ENCODE measurements at regions not wholly inside any gene's neighbourhood (a gene's known extent, or its start where the extent isn't known, plus 50 kb on each side); places are given as distances from the start of the nearest gene placed in this dataset.

DNA sequence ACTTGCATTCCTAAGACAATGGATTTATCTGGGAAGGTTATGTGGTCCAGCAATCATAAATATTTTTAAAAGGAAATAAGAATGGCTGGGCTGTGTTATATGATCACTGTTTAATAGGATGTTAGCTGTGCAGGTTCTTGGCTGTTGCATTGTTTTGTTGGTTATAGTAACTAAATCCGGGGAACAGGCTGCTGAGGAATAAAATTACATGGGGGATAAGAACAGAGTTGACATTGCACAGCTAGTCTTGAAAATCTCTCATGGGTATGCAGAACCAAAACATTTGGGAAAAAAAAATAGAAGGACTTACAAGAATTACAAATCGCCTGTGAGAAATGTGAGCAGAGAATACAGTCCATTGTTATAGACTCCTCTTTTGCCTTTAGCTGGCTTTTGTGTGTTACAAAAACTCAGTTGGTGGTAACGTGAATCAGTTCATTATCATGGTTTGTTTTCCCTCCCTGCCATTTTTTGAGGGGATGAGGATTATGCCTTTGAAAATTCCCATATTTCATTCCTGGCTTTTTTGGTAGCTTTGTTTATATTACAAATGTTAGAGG, 375.3 kb upstream of the DAB2 start:
- DNase-seq (ENCODE audit: low read depth) = no peak

DNA sequence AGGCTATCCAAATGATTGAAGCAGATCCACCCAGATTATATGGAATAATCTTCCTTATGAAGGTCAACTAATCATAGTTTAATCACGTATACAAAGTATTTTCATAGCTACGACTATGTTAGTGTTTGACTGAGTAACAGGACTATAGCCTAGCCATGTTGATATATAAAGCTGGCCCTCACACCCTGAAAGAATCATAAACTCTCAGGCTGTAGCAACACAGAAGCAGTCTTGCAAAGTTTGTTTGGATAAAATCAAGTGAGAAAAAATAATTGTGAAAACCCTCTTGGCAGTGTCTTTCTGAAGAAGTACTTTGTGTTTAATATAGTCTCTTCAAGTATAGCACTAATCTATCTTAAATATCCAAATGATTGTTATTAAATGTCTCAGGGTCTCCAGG, 374.5 kb upstream of the DAB2 start:
- DNase-seq (ENCODE audit: low read depth) = no peak

DNA sequence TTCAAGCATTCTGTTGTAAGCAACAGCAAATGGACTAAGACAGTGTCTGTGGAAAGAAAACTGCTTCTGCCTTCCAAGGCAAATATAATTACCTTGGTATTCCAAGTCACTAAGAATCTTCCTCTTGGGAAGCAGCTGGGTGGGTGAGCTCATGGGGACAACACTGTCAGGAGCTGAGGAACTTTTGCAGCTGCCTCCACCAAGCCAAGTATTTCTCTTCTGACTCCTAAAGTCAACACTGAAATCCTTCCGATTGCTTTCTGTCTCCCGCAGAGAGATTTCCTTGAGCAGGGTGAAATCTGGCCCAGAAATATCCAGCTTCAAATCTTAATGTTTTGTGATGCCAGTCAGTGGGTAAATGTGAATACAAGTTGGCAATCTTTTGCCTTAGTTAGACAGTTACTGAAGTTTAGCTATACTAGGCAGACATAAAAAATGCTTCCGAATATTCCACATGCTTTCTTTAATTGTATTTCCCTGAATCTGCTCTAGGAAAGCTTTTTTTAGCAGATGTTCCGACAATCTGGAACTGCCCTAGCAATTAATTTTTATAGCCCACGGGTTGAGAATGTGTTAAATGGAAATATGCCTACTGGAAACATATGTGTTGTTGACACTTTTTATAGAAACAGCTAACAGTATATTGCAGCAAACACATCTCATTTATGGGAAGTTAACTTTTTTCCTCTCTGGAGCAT, 369.9 kb upstream of the DAB2 start:
- no peak for DNase-seq (ENCODE audit: low read depth)

DNA sequence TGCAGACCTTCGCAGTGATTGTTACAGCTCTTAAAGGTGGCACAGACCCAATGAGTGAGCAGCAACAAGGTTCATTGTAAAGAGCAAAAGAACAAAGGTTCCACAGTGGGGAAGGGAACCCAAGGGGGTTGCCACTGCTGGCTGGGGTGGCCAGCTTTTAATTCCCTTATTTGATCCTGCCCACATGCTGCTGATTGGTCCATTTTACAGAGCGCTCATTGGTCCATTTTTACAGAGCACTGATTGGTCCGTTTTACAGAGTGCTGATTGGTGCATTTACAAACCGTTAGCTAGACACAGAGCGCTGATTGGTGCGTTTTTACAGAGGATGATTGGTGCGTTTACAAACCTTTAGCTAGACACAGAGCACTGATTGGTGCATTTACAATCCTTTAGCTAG, 360.6 kb upstream of the DAB2 start:
- DNase-seq (ENCODE audit: low read depth) = no peak

DNA sequence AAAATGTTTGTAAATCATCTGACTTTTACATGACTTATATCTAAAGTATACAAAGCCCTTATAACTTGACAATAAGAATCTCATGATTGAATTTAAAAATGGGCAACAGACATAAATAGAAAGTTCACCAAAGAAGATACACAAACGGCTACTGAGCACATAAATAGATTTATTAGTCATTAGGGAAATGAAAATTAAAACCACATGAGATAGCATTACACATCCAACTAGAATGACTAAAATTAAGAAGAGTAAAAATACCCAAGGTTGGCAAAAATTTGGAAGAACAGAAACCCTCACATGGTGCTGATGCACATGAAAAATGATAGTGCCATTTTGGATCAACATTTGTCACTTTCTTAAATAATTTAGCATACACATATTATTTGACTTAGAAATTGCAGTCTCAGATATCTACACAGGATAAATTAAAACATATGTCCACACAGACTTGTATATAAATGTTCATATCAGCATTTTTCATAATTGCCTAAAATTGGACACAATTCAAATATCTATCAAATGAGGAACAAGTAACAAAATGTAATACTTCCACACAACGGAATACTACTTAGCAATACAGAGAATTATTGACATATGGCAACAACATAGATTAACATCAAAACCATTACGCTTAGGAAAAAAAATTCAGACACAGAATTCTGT, 359.1 kb upstream of the DAB2 start:
- DNase-seq (ENCODE audit: low read depth) = no peak

DNA sequence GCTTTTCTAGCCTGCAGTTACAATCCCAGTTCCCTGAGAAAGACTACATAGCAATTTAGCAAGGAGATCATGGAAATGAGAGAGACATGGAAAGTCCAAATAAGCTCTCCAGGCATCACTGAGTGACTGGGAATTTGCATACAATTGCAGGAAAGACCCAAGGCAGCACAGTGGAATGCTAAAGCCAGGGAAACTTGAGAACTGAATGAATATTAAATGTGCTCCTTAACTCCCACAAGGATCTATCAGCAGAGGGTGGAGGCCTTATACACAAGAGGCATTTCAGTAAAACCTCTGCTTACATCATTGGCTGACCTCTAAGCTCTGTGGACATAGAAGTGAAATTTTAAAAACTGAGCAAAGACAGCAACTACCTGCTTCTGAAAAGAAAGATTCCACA, 355.6 kb upstream of the DAB2 start:
- no peak for DNase-seq (ENCODE audit: low read depth)

DNA sequence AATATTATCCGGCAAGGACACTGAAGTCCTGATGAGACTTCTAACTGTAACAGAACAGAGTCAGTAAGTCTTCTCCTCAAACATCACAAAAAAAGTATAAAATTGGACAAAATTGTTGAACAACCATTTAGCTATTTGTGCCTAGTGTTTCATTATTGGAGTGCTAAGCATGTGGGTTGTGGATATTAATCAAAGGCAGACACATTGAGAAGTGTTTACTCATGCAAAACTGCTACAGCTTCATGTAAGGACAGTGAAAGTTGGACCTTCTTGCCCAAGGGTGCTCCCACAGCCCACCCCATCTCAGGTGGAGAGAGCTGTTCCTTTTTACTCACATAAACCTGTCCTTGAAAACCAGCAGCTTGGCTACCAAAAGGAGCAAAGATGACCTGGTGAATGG, 355.1 kb upstream of the DAB2 start:
- no peak for DNase-seq (ENCODE audit: low read depth)

DNA sequence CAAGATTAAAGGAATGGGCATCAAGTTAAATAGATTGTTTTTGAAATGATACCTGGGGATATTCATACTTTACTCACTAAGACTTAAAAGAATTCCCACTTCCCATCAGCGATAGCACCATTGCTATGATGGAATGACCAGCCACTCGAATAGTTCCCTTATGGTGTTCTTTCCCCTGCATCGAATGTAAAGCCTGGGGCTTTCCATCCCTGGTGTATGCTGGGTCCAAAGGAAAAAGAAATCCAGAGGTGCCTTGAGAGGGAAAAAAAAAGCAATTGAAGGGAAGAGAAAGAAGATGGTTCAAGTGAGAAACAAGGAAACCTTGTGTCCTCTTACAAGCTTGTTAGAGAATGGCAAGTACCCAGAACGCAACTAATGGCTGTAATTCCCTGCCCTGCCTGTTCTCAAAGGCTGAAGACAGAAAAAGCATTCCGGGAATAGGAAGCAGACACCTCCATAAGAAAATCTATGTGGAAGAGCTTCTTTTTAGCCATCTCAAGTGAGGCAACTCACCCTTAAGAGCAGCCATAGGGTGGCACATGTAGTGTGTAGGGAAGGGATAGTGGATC, 351.1 kb upstream of the DAB2 start:
- DNase-seq (ENCODE audit: low read depth) = no peak

DNA sequence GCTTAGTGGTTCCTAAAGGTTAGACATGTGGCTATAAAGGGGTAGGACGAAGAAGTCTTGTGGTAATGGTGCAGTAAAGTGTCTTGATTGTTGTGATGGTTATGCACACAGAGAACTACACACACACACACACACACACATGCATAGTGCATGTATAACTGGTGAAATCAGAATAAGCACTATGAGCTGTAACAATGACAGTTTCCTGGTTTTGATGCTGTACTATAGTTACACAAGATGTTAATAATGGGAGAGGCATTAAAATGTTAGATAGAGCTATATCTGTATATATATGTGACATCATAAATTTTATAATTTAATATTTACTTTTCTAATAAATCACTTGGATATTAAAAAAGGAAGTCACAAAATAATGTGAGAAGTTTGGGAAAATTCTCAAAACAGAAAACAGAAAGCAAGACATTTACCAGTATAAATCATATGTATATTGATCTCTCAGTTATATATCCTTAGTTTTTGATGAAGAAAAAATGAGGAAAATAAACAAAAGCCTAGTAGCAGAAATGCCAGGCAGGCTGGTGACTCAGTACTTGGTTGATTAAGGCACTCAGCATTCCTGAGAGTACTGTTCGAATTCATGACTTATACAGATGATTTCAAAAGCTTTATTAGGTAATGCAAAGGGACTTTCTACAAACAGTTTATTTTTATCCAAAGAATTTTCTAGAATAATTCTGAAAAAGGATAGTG, 350.5 kb upstream of the DAB2 start:
- DNase-seq (ENCODE audit: low read depth) = peak; percentile 60

DNA sequence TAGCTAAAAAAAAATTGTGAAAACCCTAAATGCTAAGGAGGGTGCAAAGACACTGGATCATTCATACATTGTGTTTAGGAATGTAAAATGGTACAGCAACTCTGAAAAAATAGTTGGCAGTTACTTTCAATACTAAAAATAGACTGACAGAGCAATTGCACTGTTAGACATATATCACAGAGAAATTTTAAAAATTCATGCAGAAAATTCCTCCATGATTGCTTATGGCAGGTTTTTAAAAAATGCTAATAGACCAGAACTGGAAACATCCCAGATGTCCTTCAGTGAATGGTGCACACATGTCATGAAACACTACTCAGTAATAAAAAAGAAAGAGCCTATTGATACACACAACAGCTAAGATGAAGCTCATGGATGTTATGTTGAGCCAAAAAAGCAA, 349.8 kb upstream of the DAB2 start:
- DNase-seq (ENCODE audit: low read depth) = no peak

DNA sequence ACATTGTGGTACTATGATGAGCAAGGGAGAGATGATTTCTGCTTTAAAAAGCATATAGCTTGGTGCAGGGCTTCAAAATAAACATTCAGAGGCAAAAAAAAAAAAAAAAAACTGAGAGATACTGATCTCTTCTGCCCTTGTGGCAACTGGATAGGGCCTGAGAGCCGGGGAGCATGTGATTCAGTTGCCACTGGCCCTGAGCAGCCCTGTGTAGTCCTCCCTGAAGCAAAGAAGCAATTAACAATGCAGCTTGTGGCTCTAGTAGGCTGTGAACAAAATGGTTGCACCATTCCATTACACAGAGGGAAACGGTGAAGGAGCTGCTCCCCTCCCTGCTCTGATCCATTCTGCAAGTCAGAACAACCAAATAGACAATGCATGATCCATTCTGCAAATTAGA, 347.5 kb upstream of the DAB2 start:
- no peak for DNase-seq (ENCODE audit: low read depth)

DNA sequence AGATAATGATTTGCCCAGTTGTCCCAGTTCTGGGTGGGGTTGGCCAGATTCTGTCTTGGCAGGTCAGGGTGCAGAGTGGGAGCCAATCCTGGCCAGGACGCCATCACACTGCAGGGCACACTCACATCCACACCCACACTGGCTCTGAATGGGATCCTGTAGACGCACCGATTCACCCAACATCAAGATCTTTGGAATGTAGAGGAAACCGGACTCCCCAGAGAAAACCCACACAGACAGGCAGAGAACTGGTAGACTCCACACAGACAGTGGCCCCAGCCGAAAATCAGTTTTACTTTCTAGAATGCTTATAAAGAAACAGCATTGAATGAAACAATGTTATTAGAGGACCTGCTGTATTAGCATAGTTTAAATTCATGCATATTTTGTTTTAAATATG, 343.1 kb upstream of the DAB2 start:
- no peak for DNase-seq (ENCODE audit: low read depth)

DNA sequence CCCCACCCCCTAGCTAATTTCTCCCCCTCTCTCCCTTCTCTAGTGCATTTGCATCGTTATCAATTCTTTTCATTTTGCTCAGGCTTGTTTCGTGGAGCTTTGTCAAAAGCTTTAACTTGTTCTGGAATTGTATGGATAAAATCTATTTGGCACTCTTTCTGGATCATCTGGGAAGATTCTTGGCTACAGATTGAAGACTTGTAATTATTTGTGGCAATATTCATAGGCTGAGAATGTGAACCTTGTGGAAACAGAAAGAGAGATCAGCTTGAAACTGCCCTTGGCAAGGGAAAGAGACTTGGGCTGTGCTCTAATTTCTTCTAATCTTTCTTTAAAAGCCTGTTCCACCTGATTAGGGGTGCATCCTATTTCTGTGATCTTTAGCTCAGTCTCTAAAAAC, 340.6 kb upstream of the DAB2 start:
- no peak for DNase-seq (ENCODE audit: low read depth)

DNA sequence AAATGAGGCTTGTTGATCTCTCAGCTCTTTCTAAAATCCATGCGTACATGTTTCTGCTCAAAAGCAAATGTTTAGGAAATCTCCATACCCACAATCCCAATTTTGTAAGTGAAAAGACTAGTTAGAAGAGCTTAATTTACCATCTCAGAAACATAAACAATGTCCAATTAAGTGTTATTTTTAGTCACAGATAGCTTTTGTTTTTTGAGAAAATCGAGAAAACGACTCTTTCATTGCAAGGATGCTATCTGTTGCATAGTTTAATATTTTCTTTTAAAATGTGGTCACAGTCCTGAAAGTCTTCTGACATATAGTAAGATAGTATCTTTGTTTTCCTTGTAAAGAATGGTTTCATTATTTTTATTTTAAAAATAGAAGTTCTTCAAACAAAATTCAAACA, 338.0 kb upstream of the DAB2 start:
- DNase-seq (ENCODE audit: low read depth) = no peak

DNA sequence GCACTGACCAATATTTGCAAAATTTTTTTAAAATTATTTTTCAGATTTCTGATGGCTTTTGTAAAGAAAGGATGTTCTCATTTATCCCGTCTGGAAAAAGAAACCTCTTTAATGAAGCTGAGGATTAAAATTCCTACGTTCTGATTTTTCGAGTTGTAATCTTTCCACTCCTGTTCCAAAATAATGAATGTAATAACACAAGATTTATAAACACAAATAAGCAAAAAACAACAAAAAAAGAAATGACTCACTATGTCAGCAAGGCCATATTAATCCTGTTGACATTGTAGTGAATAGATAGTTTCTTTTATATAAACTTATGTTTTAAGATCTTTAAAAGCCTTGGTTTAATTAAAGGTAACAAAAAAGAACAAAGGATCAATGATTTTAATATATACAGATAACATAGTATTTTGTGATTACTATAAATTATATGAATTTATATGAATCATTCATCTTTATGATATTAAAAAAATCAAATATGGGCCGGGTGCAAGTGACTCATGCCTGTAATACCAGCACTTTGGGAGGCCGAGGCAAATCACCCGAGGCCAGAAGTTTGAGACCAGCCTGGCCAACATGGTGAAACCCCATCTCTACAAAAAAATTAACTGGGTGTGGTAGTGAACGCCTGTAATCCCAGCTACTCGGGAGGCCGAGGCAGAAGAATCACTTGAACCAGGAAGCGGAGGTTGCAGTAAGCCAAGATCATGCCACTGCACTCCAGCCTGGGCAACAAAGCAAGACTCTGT, 336.6 kb upstream of the DAB2 start:
- DNase-seq (ENCODE audit: low read depth) = no peak

DNA sequence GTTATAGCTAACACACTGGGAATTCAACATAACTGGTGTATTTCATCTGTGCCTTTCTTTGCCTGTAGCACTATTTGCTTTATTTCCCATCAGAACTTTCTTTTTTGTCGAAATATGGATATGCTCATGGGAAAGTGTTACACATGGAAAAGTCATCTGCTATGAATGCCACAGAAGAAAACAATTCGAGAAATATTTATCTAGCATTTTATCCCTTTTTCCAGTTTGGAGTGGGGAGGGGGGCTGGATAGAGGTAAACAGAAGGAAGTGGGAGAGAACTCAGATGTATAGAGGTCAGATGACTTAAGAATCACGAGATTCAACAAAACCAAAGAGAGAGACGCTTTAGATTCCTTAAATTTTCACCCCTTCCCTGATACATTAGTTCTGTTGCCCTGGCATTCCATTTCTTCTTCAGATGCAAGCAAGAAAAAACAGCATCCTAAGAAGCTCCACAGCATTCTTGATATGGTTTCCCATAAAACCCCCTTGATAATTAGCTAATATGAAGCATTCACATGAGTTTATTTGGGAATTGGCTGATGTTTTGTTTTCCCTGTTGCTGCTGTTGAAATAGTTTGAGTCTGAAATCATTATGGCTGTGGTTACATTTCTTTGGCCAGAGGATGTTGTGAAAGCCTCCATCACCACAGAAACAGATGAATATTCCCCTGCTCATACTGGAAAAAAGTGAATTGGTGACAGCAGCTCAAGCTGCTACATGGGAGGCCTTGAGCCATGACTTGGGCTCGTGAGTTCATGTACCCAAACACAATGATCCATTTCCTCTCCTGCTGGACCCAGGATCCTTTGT, 335.8 kb upstream of the DAB2 start:
- DNase-seq (ENCODE audit: low read depth) = peak; percentile 92

DNA sequence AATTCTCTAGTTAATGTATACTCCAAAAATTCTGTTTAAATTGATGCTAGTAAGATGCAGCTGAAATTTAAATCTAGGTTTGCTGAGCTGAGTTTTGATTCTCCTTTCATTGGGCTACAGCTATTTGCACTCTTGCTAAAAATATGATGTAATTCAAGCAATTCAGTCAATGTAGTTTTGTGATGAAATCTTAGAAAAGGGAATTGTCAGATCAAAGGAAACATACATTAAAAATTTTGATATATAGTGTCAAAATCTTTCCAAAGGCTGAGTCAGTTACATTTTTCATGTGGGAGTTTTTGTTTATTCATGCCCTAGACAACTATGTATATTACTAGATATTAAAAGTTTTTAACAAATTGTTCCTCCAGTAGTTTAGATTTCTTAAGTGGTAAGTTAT, 334.9 kb upstream of the DAB2 start:
- no peak for DNase-seq (ENCODE audit: low read depth)

DNA sequence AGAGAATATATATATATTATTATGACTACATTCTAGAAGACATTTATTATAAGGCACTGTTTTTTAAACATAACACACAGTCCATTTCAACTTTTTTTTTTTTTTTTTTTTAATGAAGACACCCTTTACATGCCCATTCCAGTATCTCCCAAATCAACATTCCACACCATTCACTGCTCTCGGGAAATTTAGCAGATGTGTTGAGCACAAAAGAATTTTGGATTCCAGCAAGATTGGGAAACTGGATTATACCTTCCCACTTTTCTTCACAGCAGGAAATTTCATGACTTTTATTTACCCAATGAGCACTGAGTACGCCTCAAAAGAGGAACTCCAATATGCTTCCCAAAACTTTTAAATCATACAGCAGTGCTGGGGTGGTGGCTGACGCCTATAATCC, 333.6 kb upstream of the DAB2 start:
- no peak for DNase-seq (ENCODE audit: low read depth)

DNA sequence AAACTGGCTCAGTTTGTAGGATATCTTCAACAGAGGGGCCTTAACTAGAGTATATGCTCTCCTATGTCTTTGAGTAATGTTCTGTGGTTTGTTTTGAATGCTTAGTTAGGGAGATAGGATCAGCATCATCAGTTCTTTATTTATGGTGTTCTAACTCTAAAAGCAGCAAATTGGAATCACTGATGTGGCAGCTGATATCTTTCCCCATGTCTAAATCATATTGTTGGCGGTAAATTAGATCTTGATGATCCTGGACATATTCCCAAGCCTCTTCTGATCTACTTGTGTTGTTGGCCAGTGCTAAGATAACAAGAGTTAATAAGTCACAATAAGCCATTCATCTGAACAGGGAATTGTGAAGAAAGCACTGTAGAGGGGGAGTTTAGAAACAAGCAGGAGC, 332.4 kb upstream of the DAB2 start:
- DNase-seq (ENCODE audit: low read depth) = no peak

DNA sequence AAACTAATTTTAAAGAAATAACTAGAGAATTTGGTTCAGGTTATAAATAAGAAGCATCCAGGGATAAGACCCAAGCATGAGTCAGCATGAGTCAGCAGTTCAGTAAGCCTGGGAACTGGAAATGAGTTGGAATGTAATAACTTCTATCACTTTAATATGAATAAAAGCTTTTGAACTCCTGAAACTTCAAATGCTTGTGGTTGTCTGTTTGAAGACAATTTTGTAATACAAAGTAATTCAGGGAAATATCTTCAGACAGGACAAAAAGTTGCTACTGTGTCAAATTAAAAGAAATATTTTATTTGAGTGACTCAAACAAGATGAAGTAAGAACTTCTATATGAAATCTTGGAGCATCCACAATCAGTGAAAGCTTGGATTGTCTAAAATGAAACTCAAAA, 331.2 kb upstream of the DAB2 start:
- DNase-seq (ENCODE audit: low read depth) = peak; percentile 79

DNA sequence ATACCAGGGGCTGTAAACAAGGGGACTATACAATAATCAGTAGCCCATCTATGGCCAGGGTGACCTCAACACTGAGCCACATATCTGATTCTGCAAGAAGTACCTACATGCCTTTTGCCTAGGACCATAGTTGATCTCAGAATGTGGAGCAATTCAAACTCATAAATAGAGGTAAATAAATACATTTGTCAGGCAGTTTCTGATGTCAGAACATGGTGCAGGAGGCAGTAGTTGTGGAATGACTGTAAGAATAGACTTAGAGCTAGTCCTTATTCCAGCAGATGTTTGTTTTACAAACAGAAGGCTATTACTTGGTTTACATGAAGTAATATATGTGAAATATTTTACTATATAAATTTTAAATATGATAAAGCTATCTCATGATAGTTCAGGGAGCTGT, 330.7 kb upstream of the DAB2 start:
- DNase-seq (ENCODE audit: low read depth) = no peak
